PC-9 (cell line): ENCODE measurements at regions not wholly inside any gene's neighbourhood (a gene's known extent, or its start where the extent isn't known, plus 50 kb on each side); places are given as distances from the start of the nearest gene placed in this dataset.

Experiments
- BruUV-seq: library from RNA; stranded (reverse); fragments of 400-500 nt; replicated peaks from 2 replicates; lab custom pipeline; 2021; lab: Mats Ljungman, UMichigan
- CTCF ChIA-PET: fragments of 300-600 bp; sonication (Branson Sonifier 250); formaldehyde crosslinking; loops from one replicate; lab custom pipeline; 2022; ENCODE audit warnings: antibody characterized with exemption; lab: Charles Lee
- POLR2A ChIA-PET: fragments of 300-600 bp; sonication (Branson Sonifier 250); formaldehyde crosslinking; loops from one replicate; lab custom pipeline; 2022; ENCODE audit warnings: antibody characterized with exemption; ENCODE audit not compliant: unreplicated experiment; lab: Charles Lee
- DNase-seq, 2 experiments: peaks; one replicate each; pipeline versions ENCODE4 v3.0.0 to v3.0.0-alpha.2; 2015 to 2022; ENCODE audit warnings: mixed read lengths in 1 of 2
- H2AFZ ChIP-seq: fragments of 200-600 bp; sonication (generic); 2 replicates; pipeline ENCODE4 v1.8.1; 2017; ENCODE audit warnings: antibody characterized with exemption
- H3F3A ChIP-seq: fragments of 200-600 bp; sonication (generic); 2 replicates; pipeline ENCODE4 v1.8.1; 2017; ENCODE audit warnings: antibody characterized with exemption, mild to moderate bottlenecking, low read depth; ENCODE audit not compliant: insufficient read depth
- H3K27ac ChIP-seq: fragments of 200-600 bp; sonication (generic); 2 replicates; pipeline ENCODE4 v1.6.1; 2016; ENCODE audit warnings: mixed run types
- H3K27me3 ChIP-seq: fragments of 200-600 bp; sonication (generic); 2 replicates; pipeline ENCODE4 v1.6.1; 2016; ENCODE audit warnings: low read depth, mixed run types; ENCODE audit not compliant: insufficient read depth
- H3K36me3 ChIP-seq: fragments of 200-600 bp; sonication (generic); 2 replicates; pipeline ENCODE4 v1.6.1; 2016; ENCODE audit warnings: low read depth, mixed run types
- H3K4me1 ChIP-seq: fragments of 200-600 bp; sonication (generic); replicated peaks from 2 replicates; pipeline ENCODE4 v1.6.1; 2016; ENCODE audit warnings: mixed run types; ENCODE audit not compliant: insufficient read depth
- H3K4me2 ChIP-seq: fragments of 200-600 bp; sonication (generic); 2 replicates; pipeline ENCODE4 v1.6.1; 2017; ENCODE audit warnings: mixed run types
- H3K4me3 ChIP-seq: fragments of 200-600 bp; sonication (generic); 2 replicates; pipeline ENCODE4 v1.6.1; 2016; ENCODE audit warnings: mixed run types
- H3K79me2 ChIP-seq: fragments of 200-600 bp; sonication (generic); 2 replicates; pipeline ENCODE4 v1.6.1; 2017; ENCODE audit warnings: low read depth, mixed run types
- H3K9me2 ChIP-seq: fragments of 200-600 bp; sonication (generic); 2 replicates; pipeline ENCODE4 v1.8.1; 2017; ENCODE audit warnings: mild to moderate bottlenecking; ENCODE audit not compliant: insufficient read depth
- H3K9me3 ChIP-seq: fragments of 200-600 bp; sonication (generic); 2 replicates; pipeline ENCODE4 v1.8.1; 2016; ENCODE audit warnings: low read depth; ENCODE audit not compliant: insufficient read depth
- H4K20me1 ChIP-seq: fragments of 200-600 bp; sonication (generic); 2 replicates; pipeline ENCODE4 v1.8.1; 2017; ENCODE audit not compliant: insufficient read depth
- CTCF ChIP-seq: fragments of 200-600 bp; sonication (generic); conservative IDR thresholded peaks from 2 replicates; pipeline ENCODE4 v1.6.1; 2017; ENCODE audit warnings: mixed run types, antibody characterized with exemption, mild to moderate bottlenecking, moderate library complexity
- EZH2 ChIP-seq: fragments of 200-600 bp; sonication (generic); IDR thresholded peaks from 2 replicates; pipeline ENCODE4 v1.8.0; 2017; ENCODE audit warnings: antibody characterized with exemption, low read depth
- intact Hi-C: fragments of 100-400 bp; cut with micrococcal nuclease; formaldehyde crosslinking; loops from one replicate; pipeline ENCODE4 v1.10.0; 2022; ENCODE audit not compliant: unreplicated experiment

- ChIA-PET POLR2A (no interaction called here), CTCF (no interaction called here)
- Histone ChIP-seq H3F3A (no peaks in the 10 kb centered on the region), H3K9me3 (no peaks in the 10 kb centered on the region), H3K79me2 (no peaks in the 10 kb centered on the region), H3K4me2 (no peak overlapping the region), H3K4me3 (no peak overlapping the region), H2AFZ (no peak overlapping the region), H3K36me3 (no peaks in the 10 kb centered on the region), H3K27ac (no peak overlapping the region), H3K4me1 (no peaks in the 10 kb centered on the region), H3K9me2 (no peaks in the 10 kb centered on the region), H4K20me1 (no peaks in the 10 kb centered on the region), H3K27me3 (no peaks in the 10 kb centered on the region)
- no TSS peak for BruUV-seq
- DNase-seq, result no peak
- no peak for TF ChIP-seq CTCF
- no peak for TF ChIP-seq EZH2
- intact Hi-C loops, result no loop called here
Observed at GRCh38 chr13:63377986-63378385, 1962.3 kb upstream of the PCDH20 start.

GRCh38 chr13:63370101-63370500 lies 1954.5 kb upstream of the PCDH20 start:
- Histone ChIP-seq H3K9me3 (no peaks in the 10 kb centered on the region), H3K36me3 (no peaks in the 10 kb centered on the region), H3F3A (no peaks in the 10 kb centered on the region), H2AFZ (no peak overlapping the region), H4K20me1 (no peaks in the 10 kb centered on the region), H3K4me1 (no peaks in the 10 kb centered on the region), H3K4me3 (no peak overlapping the region), H3K4me2 (no peak overlapping the region), H3K27ac (no peak overlapping the region), H3K79me2 (no peaks in the 10 kb centered on the region), H3K27me3 (no peaks in the 10 kb centered on the region), H3K9me2 (no peaks in the 10 kb centered on the region)
- POLR2A ChIA-PET, result no interaction called here
- no TSS peak for BruUV-seq
- intact Hi-C loops, result no loop called here
- TF ChIP-seq EZH2 (no peak), CTCF (no peak)
- CTCF ChIA-PET, result no interaction called here
- DNase-seq, result no peak

GRCh38 chr13:63367522-63368198 lies 1952.0 kb upstream of the PCDH20 start:
- DNase-seq, result no peak
- no peak for TF ChIP-seq CTCF
- TF ChIP-seq EZH2, result no peak
- H3K27ac ChIP-seq, result no peak overlapping the region
- ChIA-PET CTCF (no interaction called here), POLR2A (no interaction called here)
- no peaks in the 10 kb centered on the region for H3K9me3 ChIP-seq
- no peaks in the 10 kb centered on the region for H3K27me3 ChIP-seq
- intact Hi-C loops, result no loop called here
- H3K4me3 ChIP-seq, result no peak overlapping the region
- no peak overlapping the region for H3K4me2 ChIP-seq
- BruUV-seq, result no TSS peak
- no peaks in the 10 kb centered on the region for H3F3A ChIP-seq
- no peak overlapping the region for H2AFZ ChIP-seq
- no peaks in the 10 kb centered on the region for H3K79me2 ChIP-seq
- no peaks in the 10 kb centered on the region for H4K20me1 ChIP-seq
- H3K4me1 ChIP-seq, result no peaks in the 10 kb centered on the region
- H3K9me2 ChIP-seq, result no peaks in the 10 kb centered on the region
- H3K36me3 ChIP-seq, result no peaks in the 10 kb centered on the region
